IMR-90 (cell line): ENCODE measurements at regions not wholly inside any gene's neighbourhood (a gene's known extent, or its start where the extent isn't known, plus 50 kb on each side); places are given as distances from the start of the nearest gene placed in this dataset.

ENCODE experiments used
- CEBPB ChIP-seq: IDR thresholded peaks from 2 replicates; pipeline ENCODE4 v1.6.1; 2012; ENCODE audit warnings: low read depth, low read length, improper control_type of control experiment
- CHD1 ChIP-seq: IDR thresholded peaks from 2 replicates; pipeline ENCODE4 v1.6.1; 2012; ENCODE audit warnings: low read depth, low read length, improper control_type of control experiment
- CTCF ChIP-seq: conservative IDR thresholded peaks from 2 replicates; pipeline ENCODE4 v1.5.1; 2012; ENCODE audit warnings: mild to moderate bottlenecking, low read depth, low read length, improper control_type of control experiment
- FOS ChIP-seq: fragments of 150-350 bp; IDR thresholded peaks from 2 replicates; pipeline ENCODE4 v1.6.1; 2016; ENCODE audit warnings: low read depth, low read length
- MAFK ChIP-seq: IDR thresholded peaks from 2 replicates; pipeline ENCODE4 v1.6.1; 2012; ENCODE audit warnings: low read depth, low read length, improper control_type of control experiment
- MAZ ChIP-seq: IDR thresholded peaks from 2 replicates; pipeline ENCODE4 v1.6.1; 2012; ENCODE audit warnings: low read depth, mild to moderate bottlenecking, low read length, improper control_type of control experiment, moderate library complexity, borderline replicate concordance
- MXI1 ChIP-seq: IDR thresholded peaks from 2 replicates; pipeline ENCODE4 v1.6.1; 2012; ENCODE audit warnings: low read depth, mild to moderate bottlenecking, low read length, moderate library complexity, borderline replicate concordance
- POLR2A ChIP-seq: IDR thresholded peaks from 2 replicates; pipeline ENCODE4 v1.6.1; 2012; ENCODE audit warnings: mild to moderate bottlenecking, low read depth, low read length
- RAD21 ChIP-seq: IDR thresholded peaks from 2 replicates; pipeline ENCODE4 v1.6.1; 2012; ENCODE audit warnings: low read length, improper control_type of control experiment
- RCOR1 ChIP-seq: IDR thresholded peaks from 2 replicates; pipeline ENCODE4 v1.6.1; 2012; ENCODE audit warnings: mild to moderate bottlenecking, low read length, improper control_type of control experiment; ENCODE audit not compliant: insufficient replicate concordance
- RFX5 ChIP-seq: IDR thresholded peaks from 2 replicates; pipeline ENCODE4 v1.8.0; 2012; ENCODE audit warnings: low read depth, mild to moderate bottlenecking, low read length, moderate library complexity
- SMC3 ChIP-seq: fragments of 150-350 bp; IDR thresholded peaks from 2 replicates; pipeline ENCODE4 v1.6.1; 2016; ENCODE audit warnings: low read depth, mild to moderate bottlenecking, antibody characterized with exemption, low read length, moderate library complexity
- USF2 ChIP-seq: fragments of 150-350 bp; IDR thresholded peaks from 2 replicates; pipeline ENCODE4 v1.6.1; 2017; ENCODE audit warnings: mild to moderate bottlenecking, antibody characterized with exemption, low read length, low read depth

- no peak for TF ChIP-seq POLR2A
- no peak for TF ChIP-seq SMC3
- no peak for TF ChIP-seq CTCF
- TF ChIP-seq CEBPB: no peak
- TF ChIP-seq RAD21: no peak
- TF ChIP-seq FOS: no peak
- no peak for TF ChIP-seq MXI1
- no peak for TF ChIP-seq MAZ
- TF ChIP-seq RCOR1: no peak
- no peak for TF ChIP-seq MAFK
- TF ChIP-seq USF2: no peak
- TF ChIP-seq RFX5: no peak
- no peak for TF ChIP-seq CHD1
Measured at GRCh38 chr12:5369298-5369697, 62.6 kb upstream of the NTF3 start.
